GM12872 (cell line): ENCODE measurements at regions not wholly inside any gene's neighbourhood (a gene's known extent, or its start where the extent isn't known, plus 50 kb on each side); places are given as distances from the start of the nearest gene placed in this dataset.

Experiments
- CTCF ChIP-seq: IDR thresholded peaks from 3 replicates; pipeline ENCODE4 v1.5.1; 2011; ENCODE audit warnings: low read depth, mild to moderate bottlenecking, low read length, moderate library complexity; ENCODE audit not compliant: insufficient read depth

- TF ChIP-seq CTCF = no peak
These were observed 209.6 kb upstream of the SLC39A10 start for GRCh38 chr2:195447323-195447975.

DNA sequence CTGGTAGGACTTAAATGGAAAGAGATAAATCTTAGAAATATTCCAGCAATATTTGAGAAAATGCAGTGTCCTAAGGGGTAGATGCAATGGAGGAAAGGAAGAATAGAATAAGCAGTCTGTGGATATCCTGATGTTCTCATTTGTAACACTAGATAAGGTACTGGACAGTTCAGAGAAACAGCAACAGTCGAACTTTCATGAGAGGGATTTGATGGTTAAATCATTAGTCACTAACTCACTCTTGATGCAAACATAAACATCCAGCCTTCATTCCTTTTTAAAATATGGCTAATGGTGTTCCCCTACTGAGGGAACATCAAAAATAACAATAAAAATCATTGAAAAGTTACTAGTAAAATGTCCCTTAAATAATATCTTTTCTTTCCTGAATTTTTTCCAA is 211.4 kb upstream of the SLC39A10 start:
- TF ChIP-seq CTCF = no peak

DNA sequence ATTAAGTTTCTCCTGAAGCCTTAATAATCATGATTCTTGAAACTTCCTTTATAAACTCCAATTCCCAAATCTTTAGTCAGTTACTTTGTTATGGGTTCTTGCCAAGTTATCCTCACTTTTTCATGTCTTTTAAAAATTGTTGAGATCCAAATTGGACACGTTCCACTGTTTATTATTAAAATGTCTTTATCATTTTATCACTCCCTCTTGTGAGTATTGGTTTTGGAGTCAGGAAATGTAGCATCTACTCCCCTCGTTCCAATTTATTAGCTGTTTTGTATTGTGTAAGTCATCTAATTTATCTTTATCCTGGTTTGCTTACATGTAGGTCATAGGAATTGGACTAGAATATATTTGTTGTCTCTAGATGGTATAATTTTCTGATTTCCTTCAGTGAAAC is 213.1 kb upstream of the SLC39A10 start:
- no peak for TF ChIP-seq CTCF

- no peak for TF ChIP-seq CTCF
These were observed 214.4 kb upstream of the SLC39A10 start for GRCh38 chr2:195442458-195443175.

GRCh38 chr2:195438692-195439091 is 218.3 kb upstream of the SLC39A10 start:
- no peak for TF ChIP-seq CTCF

DNA sequence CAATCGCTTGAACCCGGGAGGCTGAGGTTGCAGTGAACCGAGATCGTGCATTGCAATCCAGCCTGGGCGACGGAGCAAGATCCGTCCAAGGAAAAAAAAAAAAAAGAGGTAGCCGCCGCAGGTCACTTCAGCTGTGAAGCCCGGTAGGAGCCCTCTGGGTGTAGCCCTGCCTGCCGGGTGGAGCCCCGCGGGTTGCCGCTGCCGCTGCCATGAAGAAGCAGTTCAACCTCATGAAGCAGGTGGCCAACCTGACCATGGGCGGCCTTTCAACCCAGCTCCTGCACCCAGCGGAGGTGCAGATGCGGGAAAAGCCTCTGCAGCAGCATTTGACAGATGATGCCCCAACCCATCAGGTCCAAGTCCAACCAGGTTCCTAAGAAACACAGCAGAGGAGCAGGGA is 219.5 kb upstream of the SLC39A10 start:
- no peak for TF ChIP-seq CTCF

GRCh38 chr2:195434346-195434745 is 222.7 kb upstream of the SLC39A10 start:
- TF ChIP-seq CTCF = no peak
